Hepatic stellate cell (primary cell): ENCODE measurements at regions not wholly inside any gene's neighbourhood (a gene's known extent, or its start where the extent isn't known, plus 50 kb on each side); places are given as distances from the start of the nearest gene placed in this dataset.
"Not testable (repeated sequence)": the region's sequence is repeated elsewhere in the genome, so short reads cannot be mapped to it uniquely, and the experiment has no call there.

Source experiments
- DNase-seq: peaks from one replicate; pipeline ENCODE4 v3.0.0; 2011; ENCODE audit warnings: low spot score

DNA sequence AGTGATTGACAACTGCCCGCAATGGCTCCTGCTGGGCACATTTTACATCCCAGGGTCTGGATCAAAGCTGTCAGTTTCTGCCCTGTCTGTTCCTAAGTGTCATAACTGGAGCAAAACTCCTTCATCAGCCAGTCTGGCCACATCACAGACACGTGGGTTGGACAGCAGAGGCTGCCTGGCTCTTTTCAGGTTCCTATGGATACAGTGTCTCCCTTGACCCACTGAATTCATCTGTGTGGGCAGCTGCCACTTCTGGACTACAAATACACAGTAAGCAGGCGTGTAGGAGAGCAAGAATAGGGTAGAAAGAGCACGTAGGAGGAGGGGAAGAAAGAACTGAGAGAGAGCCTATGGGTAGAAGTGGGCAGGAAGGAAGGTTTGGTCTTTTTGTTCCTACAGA lies 238.0 kb downstream of the ENC1 start:
- no peak for DNase-seq

DNA sequence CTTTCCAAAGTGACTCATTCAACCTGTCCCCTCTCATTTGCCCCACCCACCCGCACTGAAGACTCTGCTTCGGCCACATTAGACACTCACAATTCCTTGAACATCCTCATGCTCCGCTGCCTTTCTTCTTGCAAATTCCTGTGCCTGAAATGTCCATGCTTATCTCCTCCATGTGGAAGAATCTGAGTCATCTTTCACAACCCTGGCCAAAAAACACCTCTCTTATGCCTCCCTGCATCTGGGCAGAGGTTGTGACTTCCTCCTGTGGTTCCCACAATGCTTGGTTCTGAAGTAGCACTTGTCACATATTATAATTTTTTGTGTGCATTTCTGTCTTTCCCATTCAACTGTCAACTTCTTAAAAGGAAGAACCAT lies 238.6 kb downstream of the ENC1 start:
- DNase-seq, result no peak

DNA sequence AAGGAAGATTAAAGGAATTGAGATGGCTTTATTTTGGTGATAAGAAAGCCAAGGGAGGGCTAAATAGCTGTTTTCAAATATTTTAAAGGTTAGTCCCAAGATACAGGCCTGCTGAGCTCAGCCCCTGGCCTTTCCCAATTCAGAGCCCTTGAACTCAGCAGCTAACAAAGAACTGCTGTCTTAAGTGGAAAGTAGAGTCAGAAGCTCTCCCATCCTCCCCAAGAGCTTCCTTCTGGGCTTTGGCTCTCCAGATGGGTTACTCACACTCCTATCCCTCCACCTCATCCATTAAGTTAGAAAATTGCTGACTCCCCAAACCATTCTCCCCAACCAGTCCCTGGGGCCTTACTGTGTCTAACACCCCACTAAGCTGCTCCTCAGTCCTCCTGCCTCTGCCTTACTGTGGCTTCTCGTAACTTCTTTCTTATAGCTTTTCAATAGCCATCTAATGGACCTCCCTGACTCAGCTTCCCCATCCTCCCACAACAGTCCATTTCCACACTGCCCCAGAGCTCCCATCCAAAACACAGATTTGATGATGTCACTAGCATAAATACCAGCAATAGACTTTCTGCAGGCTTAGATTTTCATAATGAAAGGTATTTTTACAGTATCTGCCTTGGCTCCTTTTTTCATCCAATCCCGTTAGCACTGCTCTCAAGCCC lies 239.1 kb downstream of the ENC1 start:
- no peak for DNase-seq

GRCh38 chr5:74400067-74400466 lies 240.5 kb downstream of the ENC1 start:
- no peak for DNase-seq

DNA sequence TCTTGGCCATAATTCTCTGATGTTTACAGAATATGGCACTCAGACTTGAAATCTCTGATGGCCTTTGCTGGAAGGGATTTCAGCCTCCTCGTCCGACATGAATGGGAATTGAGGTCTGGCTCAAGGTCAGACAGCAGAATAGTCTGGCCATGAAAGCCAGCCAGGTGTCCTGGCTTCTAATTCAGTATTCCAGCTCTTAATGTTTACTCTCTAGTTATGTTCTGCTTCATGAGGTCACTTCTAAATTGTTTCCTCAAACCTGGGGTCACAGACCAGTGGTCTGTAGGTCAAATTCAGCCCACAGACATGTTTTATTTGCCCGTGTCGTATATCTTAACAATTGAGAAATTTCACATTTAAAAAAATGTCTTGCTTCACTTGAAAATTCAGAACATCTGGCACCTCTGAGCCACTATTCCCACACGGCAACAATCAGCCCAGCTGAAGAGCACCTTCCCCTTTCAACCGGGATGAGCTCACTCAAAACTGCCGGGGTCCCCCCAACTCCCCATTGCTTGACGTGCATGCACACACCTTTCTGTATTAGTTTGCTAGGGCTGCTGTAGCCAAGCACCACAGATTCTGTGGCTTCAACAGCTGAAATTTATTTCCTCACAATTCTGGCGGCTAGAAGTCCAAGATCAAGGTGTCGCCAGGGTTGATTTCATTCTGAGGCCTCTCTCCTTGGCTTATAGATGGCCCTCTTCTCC lies 243.5 kb downstream of the ENC1 start:
- DNase-seq, result no peak

DNA sequence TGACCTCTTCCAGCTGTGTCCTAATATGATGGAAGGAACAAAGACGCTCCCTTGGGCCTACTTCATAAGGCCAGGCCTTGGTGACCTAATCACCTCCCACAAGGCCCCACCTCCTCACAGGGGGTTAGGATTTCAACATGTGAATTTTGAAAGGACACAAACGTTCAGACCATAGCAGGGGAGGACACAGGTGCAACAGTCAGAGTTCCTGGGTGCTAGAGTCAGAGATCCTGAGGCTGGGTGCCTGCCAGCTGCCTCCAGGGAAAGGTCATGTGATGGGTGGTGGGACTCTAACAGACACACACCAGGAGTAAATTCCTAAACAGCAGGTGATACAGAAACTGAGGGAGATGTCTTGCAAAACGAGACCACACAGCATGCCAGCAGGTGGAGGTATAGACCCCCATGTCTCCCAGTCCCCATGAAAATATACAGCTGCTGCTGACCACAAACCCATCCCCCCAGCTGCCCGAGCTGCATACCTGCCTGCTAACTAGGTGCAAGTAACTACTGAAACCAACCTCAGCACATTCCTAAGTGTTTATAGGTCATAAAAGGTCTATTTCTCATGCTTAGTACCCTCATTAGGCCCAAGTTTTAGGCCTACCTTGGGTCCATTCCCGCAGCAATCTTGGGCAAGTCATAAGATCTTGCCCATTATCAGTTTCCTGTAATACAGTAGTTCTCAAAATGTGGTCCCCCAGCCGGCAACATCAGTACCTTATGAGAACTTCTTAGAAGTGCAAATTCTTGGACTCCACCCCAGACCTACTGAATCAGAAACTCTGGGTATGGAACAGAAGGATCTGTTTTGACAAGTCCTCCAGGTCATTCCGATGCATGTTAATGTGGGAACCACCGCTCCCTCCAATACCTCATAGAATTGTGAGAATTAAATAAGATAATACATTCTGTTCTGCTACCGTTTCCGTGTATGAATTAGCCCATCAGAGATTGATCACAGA lies 245.3 kb downstream of the ENC1 start:
- DNase-seq, result no peak

GRCh38 chr5:74394528-74394915 lies 246.0 kb downstream of the ENC1 start:
- DNase-seq, result no peak

- no peak for DNase-seq
These were observed 246.6 kb downstream of the ENC1 start for GRCh38 chr5:74393943-74394342.

DNA sequence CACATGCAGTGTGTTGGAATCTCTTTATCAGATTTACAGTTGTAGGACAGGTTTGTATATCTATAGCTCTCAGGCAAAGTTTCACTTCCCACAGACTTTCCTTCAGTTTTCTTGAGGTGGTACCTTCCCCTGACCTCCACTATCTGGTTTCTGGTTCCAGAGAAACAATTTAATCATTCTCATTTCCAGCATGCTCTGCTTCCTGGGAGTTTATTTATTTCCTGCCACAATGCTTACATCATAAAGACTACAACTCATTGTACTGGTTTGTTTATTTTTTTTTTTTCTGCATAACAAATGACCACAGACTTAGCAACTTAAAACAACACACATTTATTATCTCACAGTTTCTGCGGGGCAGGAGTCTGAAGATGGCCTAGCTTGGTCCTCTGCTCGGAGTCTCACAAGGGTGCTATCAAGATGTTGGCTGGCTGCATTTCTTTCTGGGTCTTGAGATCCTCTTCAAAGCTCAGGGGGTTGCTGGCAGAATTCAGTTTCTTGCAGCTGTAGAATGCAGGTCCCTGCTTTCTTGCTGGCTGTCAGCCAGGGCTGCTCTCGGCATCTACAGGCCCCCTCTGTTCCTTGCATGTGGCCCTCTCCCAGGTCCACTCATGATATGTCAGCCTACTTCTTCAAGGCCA lies 247.7 kb downstream of the ENC1 start:
- DNase-seq, result no peak

- no peak for DNase-seq
These were observed 249.1 kb downstream of the ENC1 start for GRCh38 chr5:74391410-74391809.

DNA sequence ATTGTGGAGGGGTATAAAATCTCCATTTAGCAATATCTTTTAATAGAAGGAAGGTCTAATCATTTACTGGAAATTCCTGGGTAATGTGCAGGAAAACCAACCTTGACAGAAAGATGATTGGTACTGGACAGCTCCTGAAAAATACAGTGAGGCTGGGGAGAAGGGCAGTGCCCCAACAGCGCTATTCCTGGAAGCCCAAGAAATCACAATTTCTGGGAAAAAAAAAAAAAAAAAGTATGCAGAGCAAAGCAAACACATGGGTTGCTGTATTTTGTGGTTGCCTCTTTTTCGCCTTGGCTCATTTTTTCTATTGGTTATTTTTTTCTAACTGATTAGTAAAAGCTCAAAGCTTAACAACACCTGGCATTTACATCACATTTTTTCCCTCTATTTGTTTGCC lies 249.7 kb downstream of the ENC1 start:
- DNase-seq, result no peak

DNA sequence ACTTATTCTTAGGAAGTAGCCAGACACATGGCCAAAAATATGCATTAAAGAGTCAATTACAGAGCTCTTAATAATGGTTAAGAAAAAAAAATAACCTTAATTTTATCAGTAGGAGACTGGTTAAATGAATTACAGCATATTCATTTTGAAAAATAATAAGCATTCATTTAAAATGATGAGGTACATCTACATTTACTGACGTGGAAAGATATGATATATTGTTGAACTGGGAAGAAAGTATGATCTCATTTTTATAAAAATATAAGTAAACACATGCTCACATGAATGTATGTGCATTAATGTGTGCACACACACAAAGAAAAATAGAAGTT lies 250.3 kb downstream of the ENC1 start:
- no peak for DNase-seq

DNA sequence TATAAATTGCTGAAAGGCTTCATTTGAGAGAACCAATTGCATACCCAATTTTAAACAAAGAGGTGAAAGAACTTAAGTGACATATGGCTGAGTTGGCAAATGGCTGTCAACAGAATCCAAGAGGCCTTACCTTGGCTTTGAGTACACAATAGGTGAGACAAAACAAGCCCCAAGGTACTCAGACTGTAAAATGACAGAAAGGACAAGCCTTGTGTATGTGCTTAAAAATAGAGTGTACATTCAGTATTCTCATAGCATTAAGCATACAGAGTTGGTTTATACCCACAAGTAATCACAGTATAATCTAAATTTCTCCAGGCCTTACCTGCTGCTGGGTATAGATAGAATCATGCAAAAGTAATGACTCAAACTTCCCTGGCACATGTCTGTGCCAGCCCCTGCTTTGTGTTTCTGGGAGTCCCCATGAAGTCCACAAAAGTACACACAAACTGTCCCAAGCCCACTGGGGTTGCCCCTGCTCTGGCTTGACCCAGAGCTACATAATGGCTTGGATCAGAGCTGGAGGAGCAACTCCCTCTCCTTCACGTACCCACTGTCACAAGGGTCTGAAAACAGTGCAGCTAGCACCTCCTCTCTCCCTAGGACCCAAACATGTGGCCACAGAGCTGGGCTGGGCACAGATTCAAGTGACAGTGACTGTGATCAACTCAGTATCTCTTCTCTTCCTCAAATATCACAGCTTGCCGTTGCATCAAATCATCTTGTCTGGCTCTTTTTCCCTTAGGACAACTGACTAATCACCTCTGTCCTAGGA lies 250.8 kb downstream of the ENC1 start:
- no peak for DNase-seq

- not testable (repeated sequence) for DNase-seq
These were observed 252.1 kb downstream of the ENC1 start for GRCh38 chr5:74388411-74388810.

GRCh38 chr5:74386571-74387334 lies 253.8 kb downstream of the ENC1 start:
- peak; percentile 16 for DNase-seq

GRCh38 chr5:74384851-74385250 lies 255.7 kb downstream of the ENC1 start:
- no peak for DNase-seq

DNA sequence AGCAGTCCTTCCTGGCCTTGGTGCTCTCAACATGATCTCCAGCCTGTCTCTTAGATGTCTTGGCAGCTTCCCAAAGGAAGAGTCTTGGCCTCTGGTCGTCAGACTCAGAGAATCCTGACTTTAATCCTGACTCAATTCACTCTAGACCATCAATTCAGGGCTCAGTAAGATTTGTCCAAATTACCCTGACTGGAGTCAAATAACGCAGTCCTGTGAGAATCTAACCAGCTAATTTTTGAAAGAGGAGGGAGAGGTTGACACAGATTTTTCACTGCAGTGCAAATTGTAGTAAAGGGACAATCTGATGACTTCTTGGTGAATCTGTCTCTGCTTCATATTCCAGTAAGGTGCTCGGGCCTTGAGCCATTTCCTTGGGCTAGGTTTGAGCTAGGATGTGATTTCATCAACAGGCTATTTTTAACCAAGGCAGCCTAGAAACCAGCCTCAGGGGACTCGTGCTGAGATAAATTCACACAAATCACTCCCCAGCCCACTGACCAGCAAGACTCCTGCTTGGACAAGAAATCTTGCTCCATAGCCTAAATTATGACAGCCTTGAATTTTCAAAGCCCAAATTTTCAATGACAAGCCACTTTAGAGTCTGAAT lies 257.4 kb downstream of the ENC1 start:
- peak; percentile 59 for DNase-seq

- no peak for DNase-seq
These were observed 258.2 kb downstream of the ENC1 start for GRCh38 chr5:74382123-74382855.

DNA sequence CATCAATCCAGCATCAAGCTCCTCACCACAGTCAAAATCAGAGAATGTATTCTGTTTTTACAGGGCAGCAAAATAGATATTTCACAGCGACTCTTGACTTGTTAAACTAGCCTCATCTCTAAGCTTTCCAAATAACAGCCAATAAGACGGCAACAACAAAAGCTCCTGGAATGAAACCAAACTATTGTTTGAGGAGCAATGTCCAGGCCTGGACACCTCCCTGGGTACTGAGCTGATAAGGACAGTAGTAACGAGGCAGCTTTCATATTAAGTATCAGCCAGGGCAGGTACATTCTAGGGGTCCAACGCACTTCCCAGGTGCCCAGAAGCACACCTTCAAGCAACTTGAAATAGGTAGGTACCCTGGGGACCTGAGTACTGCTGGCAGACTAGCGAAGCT lies 260.3 kb downstream of the ENC1 start:
- DNase-seq, result no peak

DNA sequence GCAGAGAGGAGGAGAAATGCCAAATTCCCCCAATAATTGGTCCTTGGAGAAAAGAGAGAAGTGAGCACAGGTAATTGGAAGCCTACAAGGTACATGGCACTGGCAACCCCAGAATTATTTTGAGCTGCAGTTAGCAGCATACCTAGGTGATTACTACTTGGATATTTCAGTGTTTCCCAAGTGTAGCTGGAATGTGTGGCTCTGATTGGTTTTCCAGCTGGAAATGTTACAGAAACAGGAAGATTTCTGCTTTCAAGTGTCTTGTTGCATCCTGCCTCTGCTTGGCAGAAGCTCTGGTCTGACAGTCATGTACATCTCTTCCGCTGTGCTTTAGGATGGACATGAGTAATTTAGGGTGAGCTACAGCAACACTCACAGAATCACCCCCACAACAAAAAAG lies 262.1 kb downstream of the ENC1 start:
- DNase-seq, result no peak
